ENCODE measurements at regions not wholly inside any gene's neighbourhood (a gene's known extent, or its start where the extent isn't known, plus 50 kb on each side); places are given as distances from the start of the nearest gene placed in this dataset.

- no peak for DNase-seq
Observed at GRCh38 chr1:4562321-4562720, 92.1 kb upstream of the AJAP1 start.

- DNase-seq = no peak
Observed at GRCh38 chr1:4563586-4563985, 90.8 kb upstream of the AJAP1 start.

- no peak for DNase-seq
Observed at GRCh38 chr1:4564051-4564450, 90.4 kb upstream of the AJAP1 start.

GRCh38 chr1:4565166-4565565 is 89.2 kb upstream of the AJAP1 start:
- DNase-seq = no peak

- no peak for DNase-seq
Observed at GRCh38 chr1:4565801-4566449, 88.5 kb upstream of the AJAP1 start.

GRCh38 chr1:4571263-4571662 is 83.1 kb upstream of the AJAP1 start:
- DNase-seq = peak; percentile 11

GRCh38 chr1:4573526-4573925 is 80.9 kb upstream of the AJAP1 start:
- DNase-seq = no peak

- DNase-seq = no peak
Observed at GRCh38 chr1:4581807-4582206, 72.6 kb upstream of the AJAP1 start.

- DNase-seq = no peak
Observed at GRCh38 chr1:4584449-4584848, 70.0 kb upstream of the AJAP1 start.

GRCh38 chr1:4585216-4585615 is 69.2 kb upstream of the AJAP1 start:
- no peak for DNase-seq

GRCh38 chr1:4585705-4586104 is 68.7 kb upstream of the AJAP1 start:
- DNase-seq = no peak

- no peak for DNase-seq
Observed at GRCh38 chr1:4586611-4587160, 67.7 kb upstream of the AJAP1 start.

- no peak for DNase-seq
Observed at GRCh38 chr1:4587721-4588120, 66.7 kb upstream of the AJAP1 start.

GRCh38 chr1:4590756-4591155 is 63.7 kb upstream of the AJAP1 start:
- no peak for DNase-seq

GRCh38 chr1:4591926-4592325 is 62.5 kb upstream of the AJAP1 start:
- DNase-seq = no peak

GRCh38 chr1:4593106-4593505 is 61.3 kb upstream of the AJAP1 start:
- DNase-seq = no peak

GRCh38 chr1:4594286-4594991 is 60.0 kb upstream of the AJAP1 start:
- no peak for DNase-seq

GRCh38 chr1:4595341-4596225 is 58.8 kb upstream of the AJAP1 start:
- no peak for DNase-seq

- DNase-seq = no peak
Observed at GRCh38 chr1:4596486-4596885, 57.9 kb upstream of the AJAP1 start.

- DNase-seq = no peak
Observed at GRCh38 chr1:4597020-4597419, 57.4 kb upstream of the AJAP1 start.

- no peak for DNase-seq
Observed at GRCh38 chr1:4598561-4598960, 55.8 kb upstream of the AJAP1 start.

- no peak for DNase-seq
Observed at GRCh38 chr1:4599521-4599920, 54.9 kb upstream of the AJAP1 start.

GRCh38 chr1:4599951-4600481 is 54.4 kb upstream of the AJAP1 start:
- no peak for DNase-seq
